Neural cell (in vitro differentiated cells): ENCODE measurements at regions not wholly inside any gene's neighbourhood (a gene's known extent, or its start where the extent isn't known, plus 50 kb on each side); places are given as distances from the start of the nearest gene placed in this dataset.

Experiments used
- H2AFZ ChIP-seq: fragments of 200-600, 300-800 bp; sonication (generic), shearing (Covaris generic); 2 replicates; pipeline ENCODE4 v1.6.0; 2014; ENCODE audit warnings: low read depth, mild to moderate bottlenecking, antibody characterized with exemption, low read length, moderate library complexity
- H3F3A ChIP-seq: fragments of 200-600 bp; shearing (Covaris generic); 2 replicates; pipeline ENCODE4 v1.6.1; 2016; ENCODE audit warnings: mild to moderate bottlenecking, moderate library complexity, mixed read lengths, antibody characterized with exemption, low read length; ENCODE audit not compliant: insufficient read depth, poor library complexity, severe bottlenecking
- H3K27ac ChIP-seq: fragments of 200-600, 300-800 bp; sonication (generic), shearing (Covaris generic); 2 replicates; pipeline ENCODE4 v1.5.1; 2014; ENCODE audit warnings: mild to moderate bottlenecking, low read length, moderate library complexity
- H3K27me3 ChIP-seq: fragments of 300-800, 200-600 bp; sonication (generic), shearing (Covaris generic); 2 replicates; pipeline ENCODE4 v1.6.0; 2014; ENCODE audit warnings: mild to moderate bottlenecking, low read depth, low read length, moderate library complexity; ENCODE audit not compliant: insufficient read depth
- H3K36me3 ChIP-seq: fragments of 300-800, 200-600 bp; sonication (generic), shearing (Covaris generic); 2 replicates; pipeline ENCODE4 v1.5.1; 2014; ENCODE audit warnings: mild to moderate bottlenecking, antibody characterized with exemption, low read length, moderate library complexity; ENCODE audit not compliant: insufficient read depth
- H3K4me2 ChIP-seq: fragments of 300-800, 200-600 bp; sonication (generic), shearing (Covaris generic); 2 replicates; pipeline ENCODE4 v1.6.0; 2014; ENCODE audit warnings: mild to moderate bottlenecking, low read length
- H3K4me3 ChIP-seq: fragments of 300-800, 200-600 bp; sonication (generic), shearing (Covaris generic); 2 replicates; pipeline ENCODE4 v1.5.1; 2014; ENCODE audit warnings: mild to moderate bottlenecking, low read length, moderate library complexity
- H3K79me2 ChIP-seq: fragments of 200-600 bp; shearing (Covaris generic); replicated peaks from 2 replicates; pipeline ENCODE4 v1.6.0; 2014; ENCODE audit warnings: mild to moderate bottlenecking, low read length, moderate library complexity; ENCODE audit not compliant: insufficient read depth
- H3K9ac ChIP-seq: fragments of 300-800, 200-600 bp; sonication (generic), shearing (Covaris generic); 2 replicates; pipeline ENCODE4 v1.6.1; 2016; ENCODE audit warnings: mild to moderate bottlenecking, low read length, mixed read lengths
- H3K9me2 ChIP-seq: fragments of 200-600 bp; shearing (Covaris generic); 2 replicates; pipeline ENCODE4 v1.6.1; 2016; ENCODE audit warnings: mild to moderate bottlenecking, low read length, mixed read lengths; ENCODE audit not compliant: insufficient read depth
- H3K9me3 ChIP-seq: fragments of 200-600, 300-800 bp; sonication (generic), shearing (Covaris generic); 2 replicates; pipeline ENCODE4 v1.6.1; 2016; ENCODE audit warnings: mild to moderate bottlenecking, mixed run types, low read length, moderate library complexity, mixed read lengths
- H4K20me1 ChIP-seq: fragments of 200-600 bp; shearing (Covaris generic); 2 replicates; pipeline ENCODE4 v1.6.1; 2016; ENCODE audit warnings: mild to moderate bottlenecking, mixed run types; ENCODE audit not compliant: insufficient read depth
- EP300 ChIP-seq: fragments of 450-650 bp; conservative IDR thresholded peaks from 2 replicates; pipeline ENCODE4 v1.6.1; 2014; ENCODE audit warnings: antibody characterized with exemption, mild to moderate bottlenecking, moderate library complexity; ENCODE audit not compliant: poor library complexity, severe bottlenecking
- EZH2 ChIP-seq: fragments of 200-600, 300-800 bp; shearing (Covaris generic), sonication (generic); IDR thresholded peaks from 2 replicates; pipeline ENCODE4 v1.6.1; 2014; ENCODE audit warnings: antibody characterized with exemption, low read length, borderline replicate concordance, mild to moderate bottlenecking; ENCODE audit not compliant: insufficient read depth, poor library complexity, severe bottlenecking
- MXI1 ChIP-seq: fragments of 450-650 bp; conservative IDR thresholded peaks from 2 replicates; pipeline ENCODE4 v1.6.1; 2014; ENCODE audit warnings: antibody characterized with exemption, mild to moderate bottlenecking; ENCODE audit not compliant: poor library complexity, severe bottlenecking
- POLR2AphosphoS5 ChIP-seq: IDR thresholded peaks from 2 replicates; pipeline ENCODE4 v1.6.1; 2012
- RAD21 ChIP-seq: fragments of 450-650 bp; conservative IDR thresholded peaks from 2 replicates; pipeline ENCODE4 v1.6.1; 2014; ENCODE audit warnings: antibody characterized with exemption, mild to moderate bottlenecking, moderate library complexity
- REST ChIP-seq: IDR thresholded peaks from 2 replicates; pipeline ENCODE4 v1.6.1; 2012; ENCODE audit warnings: borderline replicate concordance
- SMC3 ChIP-seq: fragments of 450-650 bp; conservative IDR thresholded peaks from 2 replicates; pipeline ENCODE4 v1.6.1; 2014; ENCODE audit warnings: antibody characterized with exemption, mild to moderate bottlenecking, moderate library complexity; ENCODE audit not compliant: poor library complexity
- TAF1 ChIP-seq: IDR thresholded peaks from 2 replicates; pipeline ENCODE4 v1.6.1; 2012; ENCODE audit warnings: low read depth
- TF ChIP-seq, protein P1 (sequence below): fragments of 450-650 bp; IDR thresholded peaks from 2 replicates; pipeline ENCODE4 v1.5.1; 2014; ENCODE audit warnings: antibody characterized with exemption, mild to moderate bottlenecking, moderate library complexity; ENCODE audit not compliant: poor library complexity, severe bottlenecking

DNA sequence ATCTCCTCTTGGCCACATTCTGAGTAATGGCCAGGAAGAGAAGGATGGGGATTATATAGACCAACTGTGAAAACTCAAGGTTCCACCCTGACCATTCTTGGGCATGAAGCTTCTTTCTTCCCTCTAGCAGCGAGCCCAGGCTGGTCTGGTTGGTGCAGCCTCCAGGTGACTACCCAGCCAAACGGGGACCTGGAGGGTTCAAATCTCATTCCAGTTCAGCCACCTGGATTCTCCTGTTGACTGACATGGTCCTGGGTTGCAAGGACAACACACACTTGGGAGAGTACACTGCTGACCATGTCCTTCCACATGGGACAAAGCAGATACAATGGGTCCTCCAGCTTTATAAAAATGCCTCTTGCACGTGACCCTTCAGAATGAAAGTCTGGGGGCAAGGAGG is 67.0 kb downstream of the SHANK2 start:
- H3K9me3 ChIP-seq: no peaks in the 10 kb centered on the region
- no peaks in the 10 kb centered on the region for H3K9me2 ChIP-seq
- TF ChIP-seq EZH2: no peak
- no peak overlapping the region for H2AFZ ChIP-seq
- H3F3A ChIP-seq: no peaks in the 10 kb centered on the region
- no peaks in the 10 kb centered on the region for H3K36me3 ChIP-seq
- no peak overlapping the region for H3K9ac ChIP-seq
- no peaks in the 10 kb centered on the region for H3K27me3 ChIP-seq
- H3K4me3 ChIP-seq: no peak overlapping the region
- no peak overlapping the region for H3K4me2 ChIP-seq
- H3K79me2 ChIP-seq: no peaks in the 10 kb centered on the region
- no peak overlapping the region for H3K27ac ChIP-seq
- no peaks in the 10 kb centered on the region for H4K20me1 ChIP-seq

DNA sequence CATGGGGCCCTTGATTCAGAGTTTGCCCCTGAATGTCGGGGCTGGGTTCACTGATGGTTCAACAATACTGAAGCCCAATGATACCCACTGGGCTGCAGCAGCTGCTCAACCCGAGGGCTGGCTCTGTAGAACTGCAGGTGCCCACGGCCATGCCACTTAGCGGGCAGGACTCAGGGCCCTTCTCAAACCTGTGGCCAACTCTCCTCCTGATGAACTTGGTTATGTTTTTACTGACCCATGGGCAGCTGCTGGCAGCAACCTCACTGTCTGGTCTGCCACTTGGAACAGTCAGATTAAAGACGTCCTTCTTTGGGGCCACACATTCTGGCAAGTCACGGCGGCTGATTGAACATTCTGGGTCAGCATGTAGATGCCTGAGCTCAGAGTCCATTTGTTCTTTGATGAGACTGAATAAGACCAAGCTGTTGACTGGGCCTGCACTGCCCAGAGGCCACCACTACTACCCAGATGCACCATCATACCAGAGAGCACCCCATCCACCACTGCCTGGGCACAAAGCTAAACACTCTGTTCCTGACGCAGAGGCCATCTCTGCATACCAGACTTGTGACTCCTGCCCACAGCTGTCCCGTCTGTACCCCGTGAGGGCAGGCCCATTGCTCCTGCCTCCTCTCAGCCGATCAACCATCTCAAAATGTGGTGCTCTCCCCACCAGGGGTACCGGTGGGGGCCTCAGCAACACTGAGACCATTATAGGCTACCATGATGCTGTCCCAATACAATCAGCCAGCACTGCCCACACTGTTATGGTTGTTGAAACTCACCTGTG is 67.8 kb downstream of the SHANK2 start:
- no peaks in the 10 kb centered on the region for H3K79me2 ChIP-seq
- no peaks in the 10 kb centered on the region for H3K27me3 ChIP-seq
- H3K27ac ChIP-seq: no peak overlapping the region
- no peak overlapping the region for H3K4me3 ChIP-seq
- no peaks in the 10 kb centered on the region for H3K36me3 ChIP-seq
- no peak overlapping the region for H2AFZ ChIP-seq
- no peaks in the 10 kb centered on the region for H4K20me1 ChIP-seq
- no peak overlapping the region for H3K9ac ChIP-seq
- H3K4me2 ChIP-seq: no peak overlapping the region
- no peaks in the 10 kb centered on the region for H3F3A ChIP-seq
- H3K9me2 ChIP-seq: no peaks in the 10 kb centered on the region
- no peak for TF ChIP-seq TAF1
- TF ChIP-seq POLR2AphosphoS5: no peak
- no peak for TF ChIP-seq EZH2
- no peak for TF ChIP-seq REST
- no peak for TF ChIP-seq RAD21
- TF ChIP-seq SMC3: no peak
- TF ChIP-seq, protein P1, sequence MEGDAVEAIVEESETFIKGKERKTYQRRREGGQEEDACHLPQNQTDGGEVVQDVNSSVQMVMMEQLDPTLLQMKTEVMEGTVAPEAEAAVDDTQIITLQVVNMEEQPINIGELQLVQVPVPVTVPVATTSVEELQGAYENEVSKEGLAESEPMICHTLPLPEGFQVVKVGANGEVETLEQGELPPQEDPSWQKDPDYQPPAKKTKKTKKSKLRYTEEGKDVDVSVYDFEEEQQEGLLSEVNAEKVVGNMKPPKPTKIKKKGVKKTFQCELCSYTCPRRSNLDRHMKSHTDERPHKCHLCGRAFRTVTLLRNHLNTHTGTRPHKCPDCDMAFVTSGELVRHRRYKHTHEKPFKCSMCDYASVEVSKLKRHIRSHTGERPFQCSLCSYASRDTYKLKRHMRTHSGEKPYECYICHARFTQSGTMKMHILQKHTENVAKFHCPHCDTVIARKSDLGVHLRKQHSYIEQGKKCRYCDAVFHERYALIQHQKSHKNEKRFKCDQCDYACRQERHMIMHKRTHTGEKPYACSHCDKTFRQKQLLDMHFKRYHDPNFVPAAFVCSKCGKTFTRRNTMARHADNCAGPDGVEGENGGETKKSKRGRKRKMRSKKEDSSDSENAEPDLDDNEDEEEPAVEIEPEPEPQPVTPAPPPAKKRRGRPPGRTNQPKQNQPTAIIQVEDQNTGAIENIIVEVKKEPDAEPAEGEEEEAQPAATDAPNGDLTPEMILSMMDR: no peak
- no peak for TF ChIP-seq MXI1
- TF ChIP-seq EP300: no peak
- H3K9me3 ChIP-seq: no peaks in the 10 kb centered on the region
